ENCODE measurements at regions not wholly inside any gene's neighbourhood (a gene's known extent, or its start where the extent isn't known, plus 50 kb on each side); places are given as distances from the start of the nearest gene placed in this dataset.

DNA sequence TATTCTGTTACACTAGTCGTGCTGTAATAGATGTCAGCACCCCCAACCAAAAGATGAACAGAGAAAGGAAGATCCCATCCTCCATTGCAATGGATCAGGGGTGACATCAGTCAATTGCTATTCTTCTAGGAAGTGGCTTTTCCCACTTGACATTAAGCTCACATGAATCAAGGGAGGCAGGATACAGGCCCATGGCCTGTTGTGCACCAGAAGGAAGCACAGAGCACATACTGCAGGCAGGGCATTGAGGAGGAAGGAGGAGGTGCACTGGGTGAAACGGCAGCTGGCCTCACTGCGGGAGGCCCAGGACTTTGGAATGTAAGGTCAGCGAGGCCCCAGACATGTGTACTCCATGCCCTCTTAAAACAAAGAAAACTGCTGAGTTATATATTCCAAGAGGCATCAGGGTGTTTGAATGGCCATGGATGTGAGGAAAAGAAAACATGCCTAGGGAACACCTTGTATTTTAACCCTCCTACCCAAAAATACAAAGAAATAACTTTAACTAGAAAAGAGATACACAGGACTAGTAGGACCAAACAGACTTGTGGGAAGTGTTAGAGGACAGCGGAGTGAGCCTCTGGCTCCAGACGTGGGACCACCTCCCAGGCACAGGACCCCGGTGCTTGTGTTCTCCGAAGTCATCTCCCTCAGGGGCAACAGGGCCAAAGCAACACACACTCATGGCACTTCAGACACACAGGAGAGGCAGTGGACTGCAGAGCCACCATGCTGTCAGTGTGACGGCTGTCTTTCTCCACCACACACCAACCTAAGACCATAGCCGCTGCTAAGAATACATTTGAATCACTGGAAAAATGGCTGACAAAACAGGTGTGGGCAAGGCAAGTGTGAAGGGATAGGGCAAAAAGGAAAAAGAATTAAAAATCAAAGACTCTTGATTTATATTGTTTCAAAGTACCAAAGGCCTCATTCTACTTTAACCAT is 51.4 kb upstream of the RIOK3 start:
- H4K5ac ChIP-seq (ENCODE audit: low read depth, low read length), result peak overlapping the region; percentile 28
- no peak overlapping the region for H2AK9ac ChIP-seq (replicated peaks; ENCODE audit: low read depth, low read length, poor library complexity)
- POLR2A ChIA-PET (ENCODE audit: unreplicated experiment), result no interaction called here
- peak overlapping the region; percentile 90 for H2BK120ac ChIP-seq (ENCODE audit: low read depth, low read length)
- H4K91ac ChIP-seq (ENCODE audit: insufficient read depth, low read depth, low read length), result peak overlapping the region; percentile 89
- no peak overlapping the region for H3K9ac ChIP-seq (ENCODE audit: low read depth, low read length)
- H3K79me1 ChIP-seq (ENCODE audit: low read depth in 1 of 2, low read length in 2 of 2), result peaks cover 4 to 15% of the 10 kb centered on the region in 2 experiments; a peak in 3 of 4 replicates
- peak overlapping the region; percentile 63 for H2BK20ac ChIP-seq (ENCODE audit: low read depth, low read length)
- H3K36me3 ChIP-seq (ENCODE audit: control insufficient read depth, insufficient read depth, low read length), result no peaks in the 10 kb centered on the region
- BruUV-seq (replicated peaks), result no TSS peak
- CTCF ChIA-PET, result interaction anchor here (1.1 kb wide), 1 partner anchor 23 kb away, joined by 3 read pairs; no protein-coding TSS in a partner anchor
- 0 out of 2 replicates have a peak overlapping the region, but pooled peaks have one; percentile 16 for H3K56ac ChIP-seq (ENCODE audit: extremely low read depth, insufficient read depth, low read length)
- peak; percentile 73 for DNase-seq
- H3K27ac ChIP-seq (ENCODE audit: insufficient read depth, low read length), result peak overlapping the region; percentile 61
- H4K8ac ChIP-seq (ENCODE audit: low read depth in 2 of 2, low read length in 2 of 2), result peak overlapping the region; percentile 63 to 88
- 0 out of 2 replicates have a peak overlapping the region, but pooled peaks have one; percentile 3 for H3K4me2 ChIP-seq (ENCODE audit: low read depth, low read length)
- H3K27me3 ChIP-seq (ENCODE audit: control insufficient read depth, insufficient read depth, low read length), result no peaks in the 10 kb centered on the region
- peaks cover 12% of the 10 kb centered on the region for H3K4me1 ChIP-seq (ENCODE audit: control insufficient read depth, insufficient read depth, low read length)
- H2BK5ac ChIP-seq (ENCODE audit: low read depth, low read length, poor library complexity, severe bottlenecking), result peak overlapping the region; percentile 58
- no peaks in the 10 kb centered on the region for H4K20me1 ChIP-seq (ENCODE audit: insufficient read depth, low read length)
- no peaks in the 10 kb centered on the region for H3K9me3 ChIP-seq (ENCODE audit: control insufficient read depth, insufficient read depth, low read length)
- peak overlapping the region; percentile 93; the same call in 2 of the 3 replicates for H2BK15ac ChIP-seq (ENCODE audit: low read depth, low read length)
- H2AK5ac ChIP-seq (ENCODE audit: low read depth, low read length), result peak overlapping the region; percentile 95
- peak; percentile 96 for ATAC-seq (ENCODE audit: low read depth)
- H3K4me3 ChIP-seq (ENCODE audit: insufficient read depth, low read depth, low read length), result no peak overlapping the region
- intact Hi-C loops (cut with micrococcal nuclease) (no loop called here), in situ Hi-C loops (cut with MboI; ENCODE audit: low sequenced_read_pairs) (no loop called here), dilution Hi-C loops (cut with HindIII; ENCODE audit: low sequenced_read_pairs, unreplicated experiment) (no loop called here)
- H3K18ac ChIP-seq (ENCODE audit: low read depth, low read length), result peak overlapping the region; percentile 52
- peak overlapping the region; percentile 66 for H2AFZ ChIP-seq (replicated peaks; ENCODE audit: low read length, poor library complexity)
- peaks cover 10% of the 10 kb centered on the region for H3K9me1 ChIP-seq (ENCODE audit: insufficient read depth, low read length)
- H3K14ac ChIP-seq (replicated peaks; ENCODE audit: low read depth, low read length), result peak overlapping the region; percentile 73
- H3K23ac ChIP-seq (ENCODE audit: low read depth, low read length), result peak overlapping the region; percentile 68
- peak overlapping the region; percentile 89 for H3K4ac ChIP-seq (ENCODE audit: low read depth, low read length)
- 62% methylated on average over 3 of the region's 10 CpGs; no CpG with 5 or more reads in 1 of the 2 experiments for whole genome bisulfite sequencing, 2 experiments (ENCODE audit: extremely low coverage in 2 of 2, insufficient read length in 1 of 2)
- TF ChIP-seq, protein P1, sequence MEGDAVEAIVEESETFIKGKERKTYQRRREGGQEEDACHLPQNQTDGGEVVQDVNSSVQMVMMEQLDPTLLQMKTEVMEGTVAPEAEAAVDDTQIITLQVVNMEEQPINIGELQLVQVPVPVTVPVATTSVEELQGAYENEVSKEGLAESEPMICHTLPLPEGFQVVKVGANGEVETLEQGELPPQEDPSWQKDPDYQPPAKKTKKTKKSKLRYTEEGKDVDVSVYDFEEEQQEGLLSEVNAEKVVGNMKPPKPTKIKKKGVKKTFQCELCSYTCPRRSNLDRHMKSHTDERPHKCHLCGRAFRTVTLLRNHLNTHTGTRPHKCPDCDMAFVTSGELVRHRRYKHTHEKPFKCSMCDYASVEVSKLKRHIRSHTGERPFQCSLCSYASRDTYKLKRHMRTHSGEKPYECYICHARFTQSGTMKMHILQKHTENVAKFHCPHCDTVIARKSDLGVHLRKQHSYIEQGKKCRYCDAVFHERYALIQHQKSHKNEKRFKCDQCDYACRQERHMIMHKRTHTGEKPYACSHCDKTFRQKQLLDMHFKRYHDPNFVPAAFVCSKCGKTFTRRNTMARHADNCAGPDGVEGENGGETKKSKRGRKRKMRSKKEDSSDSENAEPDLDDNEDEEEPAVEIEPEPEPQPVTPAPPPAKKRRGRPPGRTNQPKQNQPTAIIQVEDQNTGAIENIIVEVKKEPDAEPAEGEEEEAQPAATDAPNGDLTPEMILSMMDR (conservative IDR thresholded peaks at IDR 0.05; ENCODE audit: low read depth, low read length), result no peak
- no peak for TF ChIP-seq CHD1 (IDR thresholded peaks at IDR 0.05; ENCODE audit: low read depth, low read length)
- no peak for TF ChIP-seq RCOR1 (IDR thresholded peaks at IDR 0.05; ENCODE audit: insufficient replicate concordance, low read length)
- TF ChIP-seq SMC3 (IDR thresholded peaks at IDR 0.05; ENCODE audit: low read depth, low read length), result no peak
- no peak for TF ChIP-seq CEBPB (IDR thresholded peaks at IDR 0.05; ENCODE audit: low read depth, low read length)
- TF ChIP-seq MAZ (IDR thresholded peaks at IDR 0.05; ENCODE audit: borderline replicate concordance, low read depth, low read length), result no peak
- no peak for TF ChIP-seq RFX5 (IDR thresholded peaks at IDR 0.05; ENCODE audit: low read depth, low read length)
- TF ChIP-seq POLR2A (IDR thresholded peaks at IDR 0.05; ENCODE audit: low read depth, low read length), result no peak
- no peak for TF ChIP-seq BHLHE40 (IDR thresholded peaks at IDR 0.05; ENCODE audit: low read depth, low read length)
- no peak for TF ChIP-seq MAFK (IDR thresholded peaks at IDR 0.05; ENCODE audit: low read depth, low read length)
- TF ChIP-seq, protein P2, sequence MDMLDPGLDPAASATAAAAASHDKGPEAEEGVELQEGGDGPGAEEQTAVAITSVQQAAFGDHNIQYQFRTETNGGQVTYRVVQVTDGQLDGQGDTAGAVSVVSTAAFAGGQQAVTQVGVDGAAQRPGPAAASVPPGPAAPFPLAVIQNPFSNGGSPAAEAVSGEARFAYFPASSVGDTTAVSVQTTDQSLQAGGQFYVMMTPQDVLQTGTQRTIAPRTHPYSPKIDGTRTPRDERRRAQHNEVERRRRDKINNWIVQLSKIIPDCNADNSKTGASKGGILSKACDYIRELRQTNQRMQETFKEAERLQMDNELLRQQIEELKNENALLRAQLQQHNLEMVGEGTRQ (IDR thresholded peaks at IDR 0.05; ENCODE audit: low read depth, low read length), result no peak
- TF ChIP-seq NFE2L2 (IDR thresholded peaks at IDR 0.05; ENCODE audit: low read depth, low read length), result no peak
- TF ChIP-seq, protein P3, sequence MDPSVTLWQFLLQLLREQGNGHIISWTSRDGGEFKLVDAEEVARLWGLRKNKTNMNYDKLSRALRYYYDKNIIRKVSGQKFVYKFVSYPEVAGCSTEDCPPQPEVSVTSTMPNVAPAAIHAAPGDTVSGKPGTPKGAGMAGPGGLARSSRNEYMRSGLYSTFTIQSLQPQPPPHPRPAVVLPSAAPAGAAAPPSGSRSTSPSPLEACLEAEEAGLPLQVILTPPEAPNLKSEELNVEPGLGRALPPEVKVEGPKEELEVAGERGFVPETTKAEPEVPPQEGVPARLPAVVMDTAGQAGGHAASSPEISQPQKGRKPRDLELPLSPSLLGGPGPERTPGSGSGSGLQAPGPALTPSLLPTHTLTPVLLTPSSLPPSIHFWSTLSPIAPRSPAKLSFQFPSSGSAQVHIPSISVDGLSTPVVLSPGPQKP (IDR thresholded peaks at IDR 0.05; ENCODE audit: borderline replicate concordance, low read depth, low read length), result no peak
- TF ChIP-seq FOS (IDR thresholded peaks at IDR 0.05; ENCODE audit: low read depth, low read length), result no peak

Measured in IMR-90 (cell line).